ENCODE measurements at regions not wholly inside any gene's neighbourhood (a gene's known extent, or its start where the extent isn't known, plus 50 kb on each side); places are given as distances from the start of the nearest gene placed in this dataset.

GRCh38 chr2:66382091-66382490, 52.8 kb upstream of the MEIS1 start:
- no peak for DNase-seq (ENCODE audit: extremely low read depth in 1 of 2, low read depth in 1 of 2)

- no peak for DNase-seq (ENCODE audit: extremely low read depth in 1 of 2, low read depth in 1 of 2)
Observed at GRCh38 chr2:66379473-66379872, 55.5 kb upstream of the MEIS1 start.

- DNase-seq (ENCODE audit: extremely low read depth in 1 of 2, low read depth in 1 of 2), result no peak
Observed at GRCh38 chr2:66377832-66378231, 57.1 kb upstream of the MEIS1 start.

GRCh38 chr2:66370824-66371223, 64.1 kb upstream of the MEIS1 start:
- DNase-seq (ENCODE audit: extremely low read depth in 1 of 2, low read depth in 1 of 2), result no peak

- no peak for DNase-seq (ENCODE audit: extremely low read depth in 1 of 2, low read depth in 1 of 2)
Observed at GRCh38 chr2:66366619-66367018, 68.3 kb upstream of the MEIS1 start.

- DNase-seq (ENCODE audit: extremely low read depth in 1 of 2, low read depth in 1 of 2), result no peak
Observed at GRCh38 chr2:66364495-66365333, 70.2 kb upstream of the MEIS1 start.

- DNase-seq (ENCODE audit: extremely low read depth in 1 of 2, low read depth in 1 of 2), result no peak
Observed at GRCh38 chr2:66362701-66363100, 72.2 kb upstream of the MEIS1 start.

- no peak for DNase-seq (ENCODE audit: extremely low read depth in 1 of 2, low read depth in 1 of 2)
Observed at GRCh38 chr2:66346231-66346664, 88.7 kb upstream of the MEIS1 start.

GRCh38 chr2:66344087-66344663, 90.8 kb upstream of the MEIS1 start:
- DNase-seq (ENCODE audit: extremely low read depth in 1 of 2, low read depth in 1 of 2), result no peak

GRCh38 chr2:66343259-66343658, 91.7 kb upstream of the MEIS1 start:
- DNase-seq (ENCODE audit: extremely low read depth in 1 of 2, low read depth in 1 of 2), result no peak

GRCh38 chr2:66340521-66340920, 94.4 kb upstream of the MEIS1 start:
- no peak for DNase-seq (ENCODE audit: extremely low read depth in 1 of 2, low read depth in 1 of 2)

GRCh38 chr2:66334237-66335029, 100.5 kb upstream of the MEIS1 start:
- no peak for DNase-seq (ENCODE audit: extremely low read depth in 1 of 2, low read depth in 1 of 2)

- DNase-seq (ENCODE audit: extremely low read depth in 1 of 2, low read depth in 1 of 2), result no peak
Observed at GRCh38 chr2:66331176-66331575, 103.7 kb upstream of the MEIS1 start.

GRCh38 chr2:66329081-66329605, 105.8 kb upstream of the MEIS1 start:
- DNase-seq (ENCODE audit: extremely low read depth in 1 of 2, low read depth in 1 of 2), result no peak

- no peak for DNase-seq (ENCODE audit: extremely low read depth in 1 of 2, low read depth in 1 of 2)
Observed at GRCh38 chr2:66327066-66327740, 107.7 kb upstream of the MEIS1 start.

- no peak for DNase-seq (ENCODE audit: extremely low read depth in 1 of 2, low read depth in 1 of 2)
Observed at GRCh38 chr2:66324909-66325528, 109.9 kb upstream of the MEIS1 start.

GRCh38 chr2:66324356-66324755, 110.6 kb upstream of the MEIS1 start:
- DNase-seq (ENCODE audit: extremely low read depth in 1 of 2, low read depth in 1 of 2), result no peak

GRCh38 chr2:66323406-66323805, 111.5 kb upstream of the MEIS1 start:
- DNase-seq (ENCODE audit: extremely low read depth in 1 of 2, low read depth in 1 of 2), result no peak

- no peak for DNase-seq (ENCODE audit: extremely low read depth in 1 of 2, low read depth in 1 of 2)
Observed at GRCh38 chr2:66322506-66323260, 112.2 kb upstream of the MEIS1 start.
